H1 (cell line): ENCODE measurements at regions not wholly inside any gene's neighbourhood (a gene's known extent, or its start where the extent isn't known, plus 50 kb on each side); places are given as distances from the start of the nearest gene placed in this dataset.

Experiments
- CHD7 ChIP-seq: fragments of 300-600 bp; sonication (generic); IDR thresholded peaks from 2 replicates; pipeline ENCODE4 v1.7.1; 2012; ENCODE audit warnings: low read length, moderate library complexity, mild to moderate bottlenecking, inconsistent platforms; ENCODE audit not compliant: insufficient replicate concordance
- EGR1 ChIP-seq: IDR thresholded peaks from 2 replicates; pipeline ENCODE4 v1.6.1; 2011; ENCODE audit warnings: low read depth, low read length, borderline replicate concordance
- NANOG ChIP-seq: IDR thresholded peaks from 2 replicates; pipeline ENCODE4 v1.6.1; 2011; ENCODE audit warnings: low read length, low read depth, mild to moderate bottlenecking, inconsistent platforms; ENCODE audit not compliant: insufficient read depth, poor library complexity, severe bottlenecking
- TAF7 ChIP-seq: optimal IDR thresholded peaks from 2 replicates; pipeline ENCODE3; 2011; ENCODE audit warnings: low read depth, mild to moderate bottlenecking, inconsistent platforms, low read length, moderate library complexity, borderline replicate concordance

GRCh38 chr21:28410256-28410655 is 582.4 kb downstream of the LTN1 start (continued):
- TF ChIP-seq CHD7 (no peak), TAF7 (no peak), EGR1 (no peak), NANOG (no peak)
